DMS 273 (cell line): ENCODE measurements at regions not wholly inside any gene's neighbourhood (a gene's known extent, or its start where the extent isn't known, plus 50 kb on each side); places are given as distances from the start of the nearest gene placed in this dataset.
"Not testable (repeated sequence)": the region's sequence is repeated elsewhere in the genome, so short reads cannot be mapped to it uniquely, and the experiment has no call there.

Experiments
- DNase-seq: peaks from one replicate; lab custom pipeline; 2025; ENCODE audit not compliant: unreplicated experiment; lab: John Stamatoyannopoulos, UW

DNA sequence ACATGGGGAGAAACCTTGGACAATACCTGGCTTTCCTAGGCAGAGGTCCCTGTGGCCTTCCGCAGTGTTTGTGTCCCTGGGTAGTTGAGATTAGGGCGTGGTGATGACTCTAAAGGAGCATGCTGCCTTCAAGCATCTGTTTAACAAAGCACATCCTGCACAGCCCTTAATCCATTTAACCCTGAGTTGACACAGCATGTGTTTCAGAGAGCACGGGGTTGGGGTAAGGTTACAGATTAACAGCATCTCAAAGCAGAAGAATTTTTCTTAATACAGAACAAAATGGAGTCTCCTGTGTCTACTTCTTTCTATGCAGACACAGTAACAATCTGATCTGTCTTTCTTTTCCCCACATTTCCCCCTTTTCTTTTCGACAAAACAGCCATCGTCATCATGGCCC is 244.7 kb upstream of the PRKCQ start:
- not testable (repeated sequence) for DNase-seq

DNA sequence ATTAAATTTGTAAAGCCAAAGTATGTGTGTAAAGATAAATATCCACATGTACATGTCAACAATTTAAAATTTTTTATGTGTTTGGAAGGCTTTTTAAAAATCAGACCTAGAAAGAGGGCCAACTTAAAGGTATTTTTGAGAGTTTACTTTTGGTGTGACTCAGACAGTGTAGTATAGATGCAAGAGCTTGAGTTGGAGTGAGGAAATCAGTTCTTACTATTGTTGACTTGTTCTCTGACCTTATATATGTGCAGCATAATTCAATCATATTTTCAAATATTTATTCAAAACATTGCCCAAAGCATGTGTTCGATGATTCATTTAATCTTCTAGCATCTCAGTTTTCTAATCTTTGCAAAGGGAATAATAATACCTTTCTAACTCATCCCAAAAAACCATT is 243.7 kb upstream of the PRKCQ start:
- DNase-seq: no peak

DNA sequence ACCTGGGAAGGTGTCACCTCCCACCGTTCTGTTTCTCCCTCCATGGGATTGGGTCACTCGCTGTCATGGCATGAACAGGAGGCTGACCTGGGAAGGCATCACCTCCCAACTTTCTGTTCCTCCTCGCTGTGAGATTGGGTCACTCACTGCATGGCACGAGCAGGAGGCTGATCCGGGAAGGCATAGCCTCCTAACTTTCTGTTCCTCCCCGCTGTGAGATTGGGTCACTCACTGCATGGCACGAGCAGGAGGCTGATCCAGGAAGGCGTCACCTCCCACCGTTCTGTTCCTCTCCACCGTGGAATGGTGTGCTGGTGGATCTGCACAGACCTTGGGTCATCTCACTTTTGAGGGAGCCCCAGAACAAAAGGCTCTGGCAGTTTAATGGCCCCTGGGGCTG is 239.2 kb upstream of the PRKCQ start:
- no peak for DNase-seq

DNA sequence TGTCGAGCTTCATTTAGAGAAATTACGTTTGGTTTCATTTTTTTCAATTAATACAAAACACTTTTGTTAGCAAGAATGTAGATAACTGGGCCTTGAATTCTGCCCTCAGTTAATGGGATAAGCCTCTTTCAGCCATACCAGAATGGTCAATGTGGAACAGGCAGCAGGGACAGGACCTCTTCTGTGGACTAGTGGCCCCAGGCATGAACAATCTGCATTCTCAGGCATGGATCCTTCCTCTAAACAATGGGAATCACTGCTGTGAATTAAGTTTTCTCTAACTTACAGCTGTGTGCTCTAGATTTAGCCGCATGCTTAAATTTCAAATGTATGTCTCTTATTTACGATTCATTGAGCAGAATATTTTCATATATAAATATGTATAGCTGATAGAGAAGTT is 237.7 kb upstream of the PRKCQ start:
- DNase-seq: no peak

DNA sequence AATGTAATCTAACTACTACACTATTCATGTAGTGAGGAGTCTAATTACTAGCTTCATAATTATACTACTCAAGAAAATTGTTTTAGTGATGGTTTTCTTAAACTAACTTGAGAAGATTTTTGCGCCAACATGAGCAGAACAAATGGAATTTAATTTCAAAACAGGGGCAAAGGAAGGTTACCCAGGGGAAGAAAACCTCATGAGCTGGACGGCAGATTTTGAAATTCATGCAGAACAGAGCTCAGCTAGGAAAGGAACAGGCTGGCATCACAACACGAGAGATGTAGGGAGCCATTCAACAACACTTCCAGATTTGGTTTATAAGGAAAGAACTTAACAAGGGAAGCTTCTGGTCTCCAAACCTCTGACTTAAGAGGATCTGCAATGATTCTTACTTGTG is 235.3 kb upstream of the PRKCQ start:
- DNase-seq: no peak

DNA sequence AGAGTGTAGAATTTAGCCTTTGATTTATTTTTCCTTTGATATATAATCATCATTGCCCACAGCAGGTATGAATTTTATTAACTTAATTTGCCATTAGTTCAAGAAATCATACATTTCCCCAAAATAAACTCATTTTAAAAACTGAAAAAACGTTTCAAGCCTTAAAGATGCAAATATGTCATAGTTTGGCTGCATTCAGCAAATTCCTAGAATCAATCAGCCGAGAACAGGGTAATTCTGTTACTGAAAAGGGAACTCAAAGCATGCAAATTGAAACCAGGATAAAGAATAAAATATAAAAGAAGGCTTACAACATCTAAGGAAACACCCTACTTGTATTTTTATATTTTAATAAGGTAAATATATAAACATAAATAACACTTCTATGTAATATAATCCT is 233.8 kb upstream of the PRKCQ start:
- DNase-seq: no peak

DNA sequence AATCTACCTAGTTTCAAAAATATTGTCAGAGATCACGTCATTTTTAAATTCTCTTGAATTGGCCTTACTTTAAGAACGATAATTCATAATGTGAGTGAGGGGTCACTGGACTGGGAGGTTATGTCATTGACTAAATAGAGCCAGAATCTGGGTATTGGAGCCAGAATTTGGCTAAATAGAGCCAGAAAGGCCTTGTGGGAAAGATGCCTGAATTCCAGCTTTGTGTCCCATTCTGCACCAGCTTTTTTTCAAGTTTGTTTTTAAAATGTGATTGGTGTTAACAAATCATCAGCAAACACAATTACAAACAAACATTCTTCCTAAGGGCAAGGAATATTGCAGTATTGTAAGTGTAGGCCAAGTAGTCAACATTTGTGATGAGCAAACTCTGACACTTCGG is 233.2 kb upstream of the PRKCQ start:
- DNase-seq: no peak

DNA sequence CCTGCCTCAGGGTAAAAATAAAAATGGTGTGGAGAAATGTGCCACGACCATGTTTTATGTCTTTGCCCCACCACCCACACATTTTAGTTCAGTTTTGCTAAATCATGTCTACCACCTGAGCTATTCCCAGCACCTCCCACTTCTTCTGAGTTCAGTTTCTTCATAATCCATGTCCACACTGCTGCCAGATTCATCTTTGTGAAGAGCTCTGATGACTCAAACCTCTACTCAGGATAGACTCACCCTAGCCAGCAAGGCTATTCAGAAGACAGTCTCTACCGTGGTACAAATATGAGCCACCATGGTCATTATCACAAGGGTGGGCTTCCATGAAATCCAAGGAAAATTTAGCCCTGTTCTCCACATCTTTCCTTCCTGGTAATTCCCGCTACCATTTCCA is 231.1 kb upstream of the PRKCQ start:
- DNase-seq: no peak

DNA sequence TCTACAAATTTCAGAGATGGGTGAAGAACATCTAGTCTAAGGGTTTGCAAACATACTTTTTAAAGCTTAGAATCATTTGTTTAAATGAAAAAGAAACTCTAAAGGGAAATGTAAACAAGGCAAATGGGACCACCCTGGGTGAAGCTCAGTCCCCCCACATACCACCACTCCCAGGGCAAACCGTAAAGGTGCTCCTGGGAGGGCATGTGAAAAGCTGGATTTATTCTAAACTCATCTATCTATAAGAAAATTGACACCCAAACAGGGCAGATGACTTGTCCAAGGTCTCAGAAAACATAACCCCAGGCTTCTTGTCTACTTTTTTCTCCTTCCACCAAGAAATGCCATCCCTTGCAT is 223.3 kb upstream of the PRKCQ start:
- no peak for DNase-seq

DNA sequence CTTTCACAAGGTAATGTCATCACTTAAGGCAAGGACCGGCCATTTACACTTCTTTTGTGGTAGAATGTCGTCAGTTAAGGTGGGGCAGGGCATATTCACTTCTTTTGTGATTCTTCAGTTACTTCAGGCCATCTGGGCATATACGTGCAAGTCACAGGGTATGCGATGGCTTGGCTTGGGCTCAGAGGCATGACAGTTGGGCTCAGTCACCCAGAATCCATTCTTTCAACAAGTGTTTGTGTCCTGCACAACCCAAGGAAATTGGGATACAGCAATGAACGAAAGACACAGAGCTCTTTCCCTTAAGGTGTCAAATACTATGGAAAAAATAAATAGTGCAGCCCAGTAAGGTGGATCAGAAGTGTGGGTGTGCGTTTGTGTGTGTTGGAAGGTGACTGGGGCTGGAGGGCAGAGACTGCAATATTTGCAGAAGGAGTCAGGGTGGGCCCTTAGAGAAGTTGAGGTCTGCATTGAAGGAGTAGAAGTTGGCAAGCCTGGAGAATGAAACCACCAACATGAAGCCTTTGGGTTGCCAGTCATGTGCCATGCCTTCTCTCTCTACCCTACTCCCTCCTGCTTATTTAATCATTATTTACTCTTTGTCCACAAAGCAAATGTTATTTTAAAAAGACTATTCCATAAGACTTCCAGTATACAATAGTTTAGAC is 222.8 kb upstream of the PRKCQ start:
- DNase-seq: no peak

DNA sequence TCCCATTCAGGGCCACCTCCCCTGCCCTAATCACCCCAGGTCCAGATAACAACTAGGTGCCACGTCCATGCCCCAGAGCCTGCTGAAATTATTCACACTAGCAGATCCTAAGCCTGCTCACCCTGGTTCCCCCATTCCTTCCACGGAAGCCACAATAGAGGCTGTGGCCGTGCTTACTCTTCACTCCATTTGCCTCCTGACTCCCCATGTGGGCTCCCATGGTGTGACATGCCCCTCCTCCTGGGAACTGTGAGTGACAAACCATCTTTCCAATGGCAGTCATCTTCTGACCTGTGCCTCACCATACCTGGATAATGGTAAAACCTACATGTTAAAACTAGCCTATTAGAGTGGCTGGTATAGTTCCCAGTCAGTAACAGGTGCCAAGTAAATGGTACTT is 216.2 kb upstream of the PRKCQ start:
- no peak for DNase-seq

DNA sequence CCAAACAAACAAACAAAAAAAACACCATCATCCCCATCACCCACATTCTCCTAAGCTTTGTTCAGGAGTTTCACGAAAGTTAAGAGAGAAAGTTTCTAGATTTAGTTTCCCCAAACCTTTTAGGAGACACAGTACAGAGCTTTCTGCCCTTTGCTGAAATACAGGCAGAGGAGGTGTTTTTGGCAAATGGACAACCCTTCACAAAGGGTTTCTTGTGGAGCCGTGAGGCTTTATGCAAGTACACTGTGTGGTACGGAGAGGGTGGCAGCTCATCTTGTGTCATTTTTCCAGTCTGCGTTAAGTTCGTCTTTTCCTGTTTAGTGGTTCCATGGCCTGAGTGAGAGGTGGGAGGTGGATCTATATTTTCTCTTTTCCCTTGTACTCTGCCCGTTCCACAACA is 215.5 kb upstream of the PRKCQ start:
- DNase-seq: no peak

DNA sequence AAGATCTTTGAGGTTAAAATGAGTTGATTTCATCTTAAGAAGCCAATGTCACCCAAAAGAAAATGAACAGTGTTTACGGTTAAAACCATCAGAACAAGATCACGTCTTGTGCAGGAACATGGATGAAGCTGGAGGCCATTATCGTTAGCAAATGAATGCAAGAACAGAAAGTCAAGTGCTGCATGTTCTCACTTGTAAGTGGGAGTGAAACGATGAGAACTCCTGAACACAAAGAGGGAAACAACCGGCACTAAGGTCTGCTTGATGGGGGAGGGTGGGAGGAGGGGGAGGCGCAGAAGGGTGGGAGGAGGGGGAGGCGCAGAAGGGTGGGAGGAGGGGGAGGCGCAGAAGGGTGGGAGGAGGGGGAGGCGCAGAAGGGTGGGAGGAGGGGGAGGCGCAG is 214.8 kb upstream of the PRKCQ start:
- not testable (repeated sequence) for DNase-seq

DNA sequence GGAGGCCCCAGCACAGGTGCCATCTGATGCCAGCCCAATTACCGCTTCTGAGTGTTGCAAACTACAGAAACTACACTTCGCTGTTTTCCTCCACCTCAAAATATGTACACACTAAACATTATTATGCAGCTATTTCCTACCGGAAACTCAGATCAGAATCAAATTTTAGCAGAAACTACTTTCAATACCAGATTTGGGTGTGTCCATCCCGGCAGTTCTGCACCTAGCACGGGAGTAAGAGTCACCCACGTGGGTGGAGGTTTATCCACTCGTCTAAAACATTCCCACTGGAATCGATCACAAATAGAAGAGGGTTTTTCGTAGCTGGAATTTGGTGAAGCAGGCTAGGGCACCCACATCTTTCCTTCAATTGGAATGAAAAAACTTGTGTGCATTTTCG is 214.4 kb upstream of the PRKCQ start:
- no peak for DNase-seq

DNA sequence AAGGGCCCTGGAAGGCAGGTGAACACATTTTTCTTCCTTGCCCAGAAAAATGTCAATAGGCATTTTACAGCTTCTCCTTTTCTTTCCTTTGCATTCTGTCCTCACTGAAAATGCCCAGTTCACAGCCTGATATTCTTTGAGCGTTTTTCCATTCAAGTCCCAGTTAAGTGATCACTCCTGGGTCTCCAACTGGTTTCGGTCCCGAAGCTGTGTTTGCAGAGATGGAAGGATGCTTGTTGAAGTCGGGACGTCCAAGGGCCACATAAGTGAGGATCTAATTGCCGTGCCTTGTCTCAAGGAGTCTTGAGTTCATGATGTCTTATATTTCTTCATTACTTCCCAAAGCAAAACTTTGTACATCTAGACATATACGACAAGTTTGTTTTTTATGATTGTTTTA is 208.7 kb upstream of the PRKCQ start:
- DNase-seq: no peak

DNA sequence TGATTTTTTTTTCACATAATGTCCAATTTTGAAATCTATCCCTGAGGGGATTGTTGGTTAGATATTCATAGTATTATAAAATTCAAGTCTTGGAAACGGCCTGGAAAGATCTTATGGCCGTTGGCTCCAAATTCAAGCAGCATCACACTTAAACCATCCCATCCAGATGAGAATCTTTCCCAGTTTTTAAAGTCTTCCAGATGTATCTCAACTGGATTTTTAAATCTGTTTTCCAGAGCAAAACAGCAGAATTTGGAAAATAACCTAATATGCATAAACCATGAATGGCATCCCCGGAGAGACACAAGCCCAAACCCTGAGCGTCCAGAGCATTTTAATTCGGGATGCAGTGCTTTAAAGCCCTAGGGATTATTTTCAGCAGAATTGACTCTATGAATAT is 208.2 kb upstream of the PRKCQ start:
- no peak for DNase-seq

DNA sequence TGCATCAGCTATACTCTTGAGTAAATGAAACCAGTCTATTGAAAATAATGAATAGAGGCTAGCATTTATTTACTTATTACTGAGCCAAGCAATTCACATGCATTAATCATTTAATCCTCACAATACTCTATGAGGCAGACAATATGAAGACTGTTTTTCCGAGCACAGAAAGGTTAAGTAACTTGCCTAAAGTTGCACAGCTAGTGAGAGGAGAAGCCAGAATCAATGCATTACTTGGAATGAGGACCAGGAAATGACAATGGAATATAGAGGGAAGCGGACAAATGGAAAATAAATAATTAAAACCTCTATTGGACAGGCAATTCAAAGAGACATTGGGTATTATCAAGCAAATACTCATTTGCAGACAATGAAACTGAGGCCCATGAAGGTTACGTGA is 207.6 kb upstream of the PRKCQ start:
- DNase-seq: no peak

DNA sequence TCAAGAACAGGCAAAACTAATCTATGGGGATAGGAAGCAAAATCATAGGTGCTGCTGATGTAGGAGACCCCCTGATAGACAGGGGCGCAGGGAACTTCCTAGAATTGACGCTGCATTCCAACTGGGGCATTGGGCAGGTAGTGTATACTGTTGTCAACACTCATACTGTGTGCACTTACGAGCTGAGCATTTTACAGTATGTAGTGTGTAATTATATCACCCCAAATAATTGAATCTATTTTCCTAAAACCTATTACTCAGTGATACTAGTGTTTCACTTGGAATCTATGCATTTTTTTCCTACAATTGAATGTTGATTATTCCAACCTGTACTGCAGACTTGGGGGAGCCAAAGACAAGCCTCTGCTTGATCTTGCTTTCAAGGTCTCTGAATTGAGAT is 207.0 kb upstream of the PRKCQ start:
- DNase-seq: no peak

DNA sequence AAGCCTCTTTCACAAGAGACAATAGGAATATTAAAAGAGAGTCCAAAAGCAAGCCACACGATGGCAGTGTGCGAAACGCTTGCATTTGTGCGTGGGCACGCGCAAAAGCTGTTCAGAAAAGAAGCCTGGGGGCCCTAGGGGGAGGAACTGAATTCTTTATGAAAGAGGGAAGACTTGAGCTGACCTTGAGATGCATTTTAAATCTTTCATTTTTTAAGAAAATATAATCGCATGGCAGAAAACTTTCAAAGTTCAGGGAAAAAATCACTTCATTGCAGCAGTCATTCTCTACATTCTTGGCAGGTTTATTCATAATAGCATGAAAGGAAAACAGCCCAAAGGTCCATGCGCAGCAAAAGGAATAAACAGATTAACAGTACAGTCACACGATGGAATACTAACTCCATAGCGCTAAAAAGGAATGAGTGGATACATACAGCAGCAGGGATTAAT is 206.5 kb upstream of the PRKCQ start:
- DNase-seq: no peak

DNA sequence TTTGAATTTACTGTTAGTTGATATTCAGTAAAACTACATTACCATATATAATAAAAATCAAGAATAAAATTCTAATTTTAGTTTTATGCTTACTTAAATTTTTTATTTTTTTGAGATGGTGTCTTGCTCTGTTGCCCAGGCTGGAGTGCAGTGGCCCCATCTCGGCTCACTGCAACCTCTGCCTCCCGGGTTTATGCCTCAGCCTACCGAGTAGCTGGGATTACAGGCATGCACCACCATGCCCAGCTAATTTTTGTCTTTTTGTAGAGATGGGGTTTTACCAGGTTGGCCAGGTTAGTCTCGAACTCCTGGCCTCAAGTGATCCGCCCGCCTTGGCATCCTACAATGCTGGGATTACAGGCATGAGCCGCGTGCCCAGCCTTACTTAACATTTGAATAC is 204.4 kb upstream of the PRKCQ start:
- DNase-seq: not testable (repeated sequence)

DNA sequence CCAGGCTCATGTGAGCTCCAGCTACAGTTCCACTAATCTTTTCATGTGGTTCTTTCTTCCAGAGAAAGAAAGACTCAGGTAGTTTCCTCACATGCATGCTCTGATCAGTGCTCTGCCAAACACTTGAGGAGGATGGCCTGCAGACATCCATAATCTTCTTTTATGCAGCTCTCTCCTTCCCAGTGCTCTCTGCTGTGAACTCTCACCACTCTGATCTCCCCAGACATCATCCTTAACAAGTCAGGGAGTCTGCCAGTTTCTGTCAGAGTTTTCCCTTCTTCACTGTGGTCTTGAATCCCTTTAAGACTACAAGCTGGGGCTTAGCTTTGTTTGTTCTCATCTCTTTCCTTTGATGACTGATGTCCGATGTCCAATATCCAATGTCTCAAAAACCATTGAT is 203.4 kb upstream of the PRKCQ start:
- no peak for DNase-seq

DNA sequence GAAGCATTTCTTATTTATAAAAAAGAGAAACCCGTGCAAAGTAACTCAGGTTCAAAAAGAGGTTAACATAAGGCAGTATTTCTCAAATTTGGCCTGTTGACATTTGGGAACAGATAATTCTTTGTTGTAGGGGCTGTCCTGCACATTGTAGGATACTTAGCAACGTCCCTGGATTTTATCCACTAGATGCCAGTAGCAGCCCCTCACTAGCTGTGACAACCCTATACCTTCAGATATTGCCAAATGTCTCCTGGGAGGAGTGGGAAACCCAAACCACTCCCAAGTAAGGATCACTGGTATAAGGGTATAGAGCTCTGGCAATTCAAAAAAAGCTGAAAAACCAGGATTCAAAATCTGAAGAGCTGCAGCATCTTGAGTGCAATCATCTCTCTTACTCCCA is 202.3 kb upstream of the PRKCQ start:
- no peak for DNase-seq

DNA sequence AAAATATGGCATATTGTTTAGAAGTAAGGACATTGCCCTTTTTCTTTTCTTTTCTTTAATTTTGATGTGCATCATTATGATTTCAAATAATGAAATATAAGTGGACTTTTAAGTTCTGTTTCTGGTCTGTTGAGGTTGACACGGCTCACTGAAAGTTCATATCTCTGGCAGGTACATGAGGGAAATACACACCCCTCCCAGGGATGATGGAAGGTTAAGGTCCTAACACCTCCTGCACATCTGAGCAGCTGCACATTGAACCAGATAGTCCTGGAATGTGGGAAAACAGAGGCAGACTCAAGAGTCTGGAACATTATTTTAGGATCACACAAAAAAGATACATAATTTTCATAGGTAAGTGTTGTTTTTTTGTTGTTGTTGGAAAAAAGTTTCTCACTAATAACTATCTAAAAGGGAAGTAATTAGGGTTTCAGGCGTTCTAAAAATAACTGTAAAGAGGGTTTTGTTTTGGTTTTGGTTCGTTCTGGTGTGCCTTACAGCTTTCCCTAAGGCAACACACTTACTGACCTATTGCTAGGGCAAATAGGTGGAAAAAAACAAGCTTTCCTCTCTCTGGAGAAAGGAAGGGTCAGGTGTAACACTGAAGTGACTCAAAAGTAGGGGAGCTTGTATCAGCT is 201.2 kb upstream of the PRKCQ start:
- no peak for DNase-seq
